Fibroblast of lung (primary cell): ENCODE measurements at regions not wholly inside any gene's neighbourhood (a gene's known extent, or its start where the extent isn't known, plus 50 kb on each side); places are given as distances from the start of the nearest gene placed in this dataset.

Source experiments
- CTCF ChIP-seq, 2 donors: IDR thresholded peaks in 1 of 2; conservative IDR thresholded peaks in 1 of 2; 1 replicate in 1 of 2; 2 replicates in 1 of 2; pipeline ENCODE4 v1.5.1; 2011 to 2012; ENCODE audit warnings: low read length in 2 of 2, control low read depth in 1 of 2, inconsistent platforms in 1 of 2, low read depth in 1 of 2, mild to moderate bottlenecking in 1 of 2
- EZH2 ChIP-seq: IDR thresholded peaks from 2 replicates; pipeline ENCODE4 v1.5.1; 2012; ENCODE audit warnings: low read length, control low read depth, mild to moderate bottlenecking; ENCODE audit errors: missing control alignments

DNA sequence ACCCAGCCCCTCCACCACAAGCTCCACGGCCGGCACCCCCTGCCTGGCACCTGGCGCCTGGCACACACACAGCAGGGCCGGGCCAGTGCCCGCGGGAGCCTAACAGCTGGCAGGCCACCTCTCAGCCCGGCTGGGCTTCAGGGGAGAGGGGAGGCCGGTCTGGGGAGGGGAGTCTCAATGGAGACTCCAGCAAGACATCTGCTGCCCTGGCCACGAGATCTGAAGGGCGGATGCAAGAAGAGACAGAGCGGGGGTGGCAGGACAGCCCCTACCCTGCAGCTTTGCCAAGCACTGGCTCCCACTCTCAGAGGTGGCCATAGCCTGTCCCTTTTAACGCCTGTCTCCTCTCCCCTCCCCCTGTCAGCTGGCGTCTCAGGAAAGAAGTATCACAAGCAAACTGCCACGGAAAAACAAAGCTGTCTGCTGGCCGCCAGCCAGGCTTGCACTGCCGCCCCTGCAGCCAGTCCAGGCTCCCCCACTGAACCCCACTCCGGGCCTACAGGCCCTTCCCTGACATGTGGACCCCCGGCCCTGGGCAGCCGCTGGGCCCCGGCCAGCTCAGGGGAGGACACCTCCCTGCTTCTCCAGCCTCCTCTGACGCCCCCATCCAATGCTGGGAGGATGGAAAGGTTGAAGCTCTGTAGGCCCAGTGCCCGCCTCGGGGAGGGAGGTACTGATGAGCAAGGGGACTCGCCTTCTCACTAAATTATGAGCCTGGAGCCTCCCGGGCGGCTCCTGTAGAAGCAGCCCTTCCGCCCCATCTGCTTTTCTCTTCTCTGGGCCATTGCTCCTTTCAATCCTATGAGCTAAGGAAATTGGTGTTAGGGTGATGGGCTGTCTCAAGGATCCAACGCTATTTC is 178.4 kb downstream of the ARHGAP12 start:
- TF ChIP-seq CTCF (conservative IDR thresholded peaks at IDR 0.05 in 1 of 2, IDR thresholded peaks at IDR 0.05 in 1 of 2; ENCODE audit: low read depth in 1 of 2, low read length in 2 of 2) (no peak), EZH2 (no peak)
